ENCODE measurements at regions not wholly inside any gene's neighbourhood (a gene's known extent, or its start where the extent isn't known, plus 50 kb on each side); places are given as distances from the start of the nearest gene placed in this dataset.

- Histone ChIP-seq H3K4me1 (replicated peaks in 1 of 4; ENCODE audit: control insufficient read depth in 3 of 4, insufficient read depth in 4 of 4, low read length in 3 of 4) (no peaks in the 10 kb centered on the region; a peak in 1 of 7 replicates), H3K27me3 (replicated peaks in 1 of 4; ENCODE audit: control insufficient read depth in 3 of 4, extremely low read depth in 1 of 4, insufficient read depth in 3 of 4, low read length in 3 of 4) (peaks cover 0 to 1% (median 0%) of the 10 kb centered on the region in 4 experiments; a peak in 1 of 7 replicates), H2AK5ac (ENCODE audit: low read depth, low read length) (no peak overlapping the region), H3K4me2 (ENCODE audit: insufficient read depth in 1 of 2, low read depth in 2 of 2, low read length in 2 of 2) (no peak overlapping the region), H2BK20ac (ENCODE audit: low read length) (no peak overlapping the region), H3K9me3 (ENCODE audit: insufficient read depth in 2 of 2, low read depth in 1 of 2, low read length in 1 of 2) (peaks cover 0 to 5% of the 10 kb centered on the region in 2 experiments; a peak in 2 of 4 replicates), H3K4ac (replicated peaks; ENCODE audit: insufficient read length, low read depth, low read length) (no peak overlapping the region), H3K14ac (ENCODE audit: insufficient read length) (no peak overlapping the region), H3K79me2 (ENCODE audit: control insufficient read depth in 1 of 2, insufficient read depth in 2 of 2, low read length in 2 of 2) (no peaks in the 10 kb centered on the region), H4K8ac (ENCODE audit: extremely low read depth, insufficient read depth, low read length) (no peak overlapping the region), H3K23me2 (ENCODE audit: low read depth, low read length) (no peaks in the 10 kb centered on the region), H3K36me3 (ENCODE audit: control insufficient read depth in 2 of 4, insufficient read depth in 4 of 4, low read length in 3 of 4) (no peaks in the 10 kb centered on the region), H2BK5ac (ENCODE audit: low read depth, low read length) (no peak overlapping the region), H3K79me1 (ENCODE audit: low read depth, low read length) (no peaks in the 10 kb centered on the region), H4K91ac (replicated peaks; ENCODE audit: insufficient read length, low read length) (no peak overlapping the region), H3K4me3 (ENCODE audit: extremely low read depth in 1 of 4, insufficient read depth in 2 of 4, low read depth in 3 of 4, low read length in 4 of 4) (no peak overlapping the region), H2AFZ (ENCODE audit: low read length) (no peak overlapping the region), H2BK15ac (ENCODE audit: low read length) (no peak overlapping the region), H3K18ac (ENCODE audit: extremely low read depth, low read length) (no peak overlapping the region), H3K9ac (replicated peaks in 1 of 4; ENCODE audit: extremely low read depth in 1 of 4, low read depth in 3 of 4, low read length in 3 of 4) (no peak overlapping the region), H4K5ac (ENCODE audit: insufficient read length, low read depth, low read length) (no peak overlapping the region), H3K56ac (replicated peaks; ENCODE audit: insufficient read length, low read depth, low read length) (no peak overlapping the region), H2BK120ac (replicated peaks; ENCODE audit: low read depth, low read length) (no peak overlapping the region), H2BK12ac (ENCODE audit: low read depth, low read length) (no peak overlapping the region), H4K20me1 (replicated peaks in 1 of 2; ENCODE audit: control insufficient read depth in 1 of 2, insufficient read depth in 2 of 2, low read length in 2 of 2) (no peaks in the 10 kb centered on the region), H3K27ac (ENCODE audit: low read depth, low read length) (no peak overlapping the region), H3K23ac (ENCODE audit: insufficient read length) (no peak overlapping the region)
- no peak for DNase-seq (ENCODE audit: low read depth in 1 of 2, low spot score in 2 of 2)
- no peak for FAIRE-seq
- CTCF ChIA-PET (ENCODE audit: partially characterized antibody) = interaction anchor here (0.6 to 1.0 kb wide), 2 partner anchors 110 to 258 kb away, joined by 3 to 7 read pairs; no protein-coding TSS in a partner anchor
- TF ChIP-seq SAP30 (IDR thresholded peaks at IDR 0.05; ENCODE audit: insufficient read depth, insufficient replicate concordance, low read length) (no peak), ASH2L (IDR thresholded peaks at IDR 0.05; ENCODE audit: low read length) (no peak), SP4 (IDR thresholded peaks at IDR 0.05; ENCODE audit: low read length) (no peak), RFX5 (IDR thresholded peaks at IDR 0.05; ENCODE audit: borderline replicate concordance, low read depth, low read length) (no peak), KDM5A (IDR thresholded peaks at IDR 0.05; ENCODE audit: low read length) (no peak), CREB1 (IDR thresholded peaks at IDR 0.05) (no peak), EZH2 (IDR thresholded peaks at IDR 0.05; ENCODE audit: low read depth, low read length, severe bottlenecking) (no peak), POU5F1 (IDR thresholded peaks at IDR 0.05; ENCODE audit: low read depth, low read length) (no peak), KDM4A (IDR thresholded peaks at IDR 0.05; ENCODE audit: low read depth, low read length, severe bottlenecking) (no peak), TBP (IDR thresholded peaks at IDR 0.05; ENCODE audit: low read depth, low read length) (no peak)
- 94 to 100% methylated on average over 1 to 5 of the region's 5 CpGs for WGBS, 2 experiments (ENCODE audit: extremely low coverage in 1 of 2, insufficient coverage in 1 of 2, insufficient read length in 1 of 2, insufficient replicate concordance in 2 of 2, low coverage in 1 of 2, low lambda C conversion rate in 2 of 2, missing lambda C conversion rate in 1 of 2)
- POLR2A ChIA-PET (ENCODE audit: partially characterized antibody) = no interaction called here
These were observed 151.9 kb upstream of the CARMIL1 start for GRCh38 chr6:25127076-25127837.

All from H1 (cell line).